Activated CD8-positive, alpha-beta memory T cell treated with anti-CD3 and anti-CD28 coated beads for 36 hours (primary cell): ENCODE measurements at regions not wholly inside any gene's neighbourhood (a gene's known extent, or its start where the extent isn't known, plus 50 kb on each side); places are given as distances from the start of the nearest gene placed in this dataset.

Source experiments
- CTCF ChIA-PET: fragments of 350-600 bp; sonication (Branson Sonifier 250); formaldehyde crosslinking; loops from one replicate; lab custom pipeline; 2021; ENCODE audit warnings: antibody characterized with exemption; lab: Charles Lee
- POLR2A ChIA-PET: fragments of 350-600 bp; sonication (Branson Sonifier 250); formaldehyde crosslinking; loops from one replicate; lab custom pipeline; 2021; ENCODE audit warnings: antibody characterized with exemption; lab: Charles Lee

- ChIA-PET POLR2A (no interaction called here), CTCF (no interaction called here)
These were observed 623.3 kb upstream of the CDH4 start for GRCh38 chr20:60628749-60629148.

GRCh38 chr20:60629206-60629605, 622.9 kb upstream of the CDH4 start:
- POLR2A ChIA-PET, result no interaction called here
- CTCF ChIA-PET, result no interaction called here

GRCh38 chr20:60630609-60631008, 621.5 kb upstream of the CDH4 start:
- ChIA-PET CTCF (no interaction called here), POLR2A (no interaction called here)

GRCh38 chr20:60631585-60632287, 620.3 kb upstream of the CDH4 start:
- POLR2A ChIA-PET, result no interaction called here

GRCh38 chr20:60632391-60633262, 619.4 kb upstream of the CDH4 start:
- POLR2A ChIA-PET, result no interaction called here
- CTCF ChIA-PET, result no interaction called here

More at GRCh38 chr20:60631585-60632287, 620.3 kb upstream of the CDH4 start:
- CTCF ChIA-PET, result no interaction called here

GRCh38 chr20:60634491-60635172, 617.4 kb upstream of the CDH4 start:
- ChIA-PET CTCF (no interaction called here), POLR2A (no interaction called here)

GRCh38 chr20:60636417-60636816, 615.6 kb upstream of the CDH4 start:
- CTCF ChIA-PET, result no interaction called here
- POLR2A ChIA-PET, result no interaction called here

GRCh38 chr20:60637801-60638200, 614.3 kb upstream of the CDH4 start:
- CTCF ChIA-PET, result no interaction called here

GRCh38 chr20:60638430-60639098, 613.5 kb upstream of the CDH4 start:
- POLR2A ChIA-PET, result no interaction called here
- CTCF ChIA-PET, result no interaction called here

More at GRCh38 chr20:60637801-60638200, 614.3 kb upstream of the CDH4 start:
- POLR2A ChIA-PET, result no interaction called here

GRCh38 chr20:60641879-60642447, 610.1 kb upstream of the CDH4 start:
- CTCF ChIA-PET, result no interaction called here

GRCh38 chr20:60642541-60642940, 609.5 kb upstream of the CDH4 start:
- POLR2A ChIA-PET, result no interaction called here
- CTCF ChIA-PET, result no interaction called here

More at GRCh38 chr20:60641879-60642447, 610.1 kb upstream of the CDH4 start:
- POLR2A ChIA-PET, result no interaction called here

- POLR2A ChIA-PET, result no interaction called here
- CTCF ChIA-PET, result no interaction called here
These were observed 603.5 kb upstream of the CDH4 start for GRCh38 chr20:60648556-60648955.

GRCh38 chr20:60649541-60649940, 602.5 kb upstream of the CDH4 start:
- ChIA-PET CTCF (no interaction called here), POLR2A (no interaction called here)

- ChIA-PET POLR2A (no interaction called here), CTCF (no interaction called here)
These were observed 602.0 kb upstream of the CDH4 start for GRCh38 chr20:60650087-60650486.

- ChIA-PET CTCF (no interaction called here), POLR2A (no interaction called here)
These were observed 600.0 kb upstream of the CDH4 start for GRCh38 chr20:60652046-60652445.

GRCh38 chr20:60652615-60653014, 599.4 kb upstream of the CDH4 start:
- POLR2A ChIA-PET, result no interaction called here
- CTCF ChIA-PET, result no interaction called here

- CTCF ChIA-PET, result no interaction called here
- POLR2A ChIA-PET, result no interaction called here
These were observed 598.8 kb upstream of the CDH4 start for GRCh38 chr20:60653111-60653845.

GRCh38 chr20:60658681-60659080, 593.4 kb upstream of the CDH4 start:
- CTCF ChIA-PET, result no interaction called here
- POLR2A ChIA-PET, result no interaction called here

GRCh38 chr20:60659240-60659639, 592.8 kb upstream of the CDH4 start:
- POLR2A ChIA-PET, result no interaction called here
- CTCF ChIA-PET, result no interaction called here
